HUES6 (cell line): ENCODE measurements at regions not wholly inside any gene's neighbourhood (a gene's known extent, or its start where the extent isn't known, plus 50 kb on each side); places are given as distances from the start of the nearest gene placed in this dataset.
"Not testable (repeated sequence)": the region's sequence is repeated elsewhere in the genome, so short reads cannot be mapped to it uniquely, and the experiment has no call there.

ENCODE experiments used
- H3K27ac ChIP-seq: 2 replicates; pipeline ENCODE4 v1.7.0; 2013; ENCODE audit warnings: low read depth, mild to moderate bottlenecking, low read length, inconsistent platforms
- H3K27me3 ChIP-seq: 2 replicates; pipeline ENCODE4 v1.6.1; 2013; ENCODE audit warnings: low read length; ENCODE audit not compliant: control insufficient read depth, insufficient read depth
- H3K36me3 ChIP-seq: 2 replicates; pipeline ENCODE4 v1.6.1; 2013; ENCODE audit warnings: low read length; ENCODE audit not compliant: control insufficient read depth, insufficient read depth
- H3K4me1 ChIP-seq: 2 replicates; pipeline ENCODE4 v1.6.1; 2013; ENCODE audit warnings: low read length; ENCODE audit not compliant: control insufficient read depth, insufficient read depth
- H3K4me3 ChIP-seq: 2 replicates; pipeline ENCODE4 v1.5.1; 2013; ENCODE audit warnings: low read depth, low read length
- H3K9ac ChIP-seq: one replicate; pipeline ENCODE4 v1.6.1; 2013; ENCODE audit warnings: mild to moderate bottlenecking, low read length
- H3K9me3 ChIP-seq: 2 replicates; pipeline ENCODE4 v1.6.1; 2013; ENCODE audit warnings: low read depth, low read length; ENCODE audit not compliant: control insufficient read depth, insufficient read depth

DNA sequence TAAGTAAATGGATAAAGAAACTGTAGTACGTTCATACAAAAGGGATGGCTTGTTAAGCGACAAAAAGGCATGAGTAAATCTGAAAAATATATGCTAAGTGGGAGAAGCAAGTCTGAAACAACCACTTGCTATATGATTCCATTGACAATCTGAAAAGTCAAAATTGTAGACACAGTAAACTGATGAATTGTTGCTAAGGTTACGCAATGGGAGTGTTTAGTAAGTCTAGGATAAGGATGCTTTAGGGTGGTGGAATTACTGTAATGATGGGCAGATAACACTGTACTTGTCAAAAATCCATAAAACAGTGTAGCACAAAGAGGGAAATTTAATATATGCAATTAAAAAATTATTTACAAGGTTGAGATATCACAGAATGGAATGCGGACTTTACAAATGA is 984.9 kb downstream of the FSCB start:
- H3K4me1 ChIP-seq, result no peaks in the 10 kb centered on the region
- no peak overlapping the region for H3K27ac ChIP-seq
- H3K36me3 ChIP-seq, result no peaks in the 10 kb centered on the region
- H3K9me3 ChIP-seq, result no peaks in the 10 kb centered on the region
- H3K27me3 ChIP-seq, result no peaks in the 10 kb centered on the region
- no peak overlapping the region for H3K9ac ChIP-seq
- H3K4me3 ChIP-seq, result no peak overlapping the region

DNA sequence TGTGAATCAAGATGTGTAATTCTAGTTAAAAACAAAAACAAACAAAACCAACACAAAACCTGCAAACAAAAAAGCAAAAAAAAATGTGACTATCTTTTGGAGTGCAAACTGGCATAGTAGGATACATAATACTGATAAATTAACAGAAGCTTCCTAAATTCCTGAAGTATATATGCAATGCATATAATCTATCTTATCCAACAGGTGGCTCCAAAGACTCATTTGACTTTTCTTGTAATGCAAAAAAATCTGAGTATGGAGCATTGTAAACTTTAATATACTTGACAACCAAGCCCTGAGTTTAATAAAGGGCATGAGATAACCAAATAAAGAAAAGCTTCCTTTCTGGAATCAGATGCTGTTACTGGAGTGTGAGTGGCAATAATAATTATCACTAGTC is 1003.6 kb downstream of the FSCB start:
- Histone ChIP-seq H3K27ac (no peak overlapping the region), H3K4me3 (no peak overlapping the region), H3K9ac (no peak overlapping the region), H3K4me1 (no peaks in the 10 kb centered on the region; the same call in 1 of the 2 replicates), H3K9me3 (no peaks in the 10 kb centered on the region), H3K36me3 (no peaks in the 10 kb centered on the region), H3K27me3 (no peaks in the 10 kb centered on the region)

DNA sequence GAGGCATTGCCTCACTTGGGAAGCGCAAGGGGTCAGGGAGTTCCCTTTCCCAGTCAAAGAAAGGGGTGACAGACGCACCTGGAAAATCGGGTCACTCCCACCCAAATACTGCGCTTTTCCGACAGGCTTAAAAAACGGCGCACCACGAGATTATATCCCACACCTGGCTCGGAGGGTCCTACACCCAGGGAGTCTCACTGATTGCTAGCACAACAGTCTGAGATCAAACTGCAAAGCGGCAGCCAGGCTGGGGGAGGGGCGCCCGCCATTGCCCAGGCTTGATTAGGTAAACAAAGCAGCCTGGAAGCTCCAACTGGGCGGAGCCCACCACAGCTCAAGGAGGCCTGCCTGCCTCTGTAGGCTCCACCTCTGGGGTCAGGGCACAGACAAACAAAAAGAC is 1014.7 kb downstream of the FSCB start:
- not testable (repeated sequence) for H3K36me3 ChIP-seq, H3K9me3 ChIP-seq, H3K4me1 ChIP-seq, H3K27me3 ChIP-seq, H3K4me3 ChIP-seq, H3K9ac ChIP-seq, H3K27ac ChIP-seq

DNA sequence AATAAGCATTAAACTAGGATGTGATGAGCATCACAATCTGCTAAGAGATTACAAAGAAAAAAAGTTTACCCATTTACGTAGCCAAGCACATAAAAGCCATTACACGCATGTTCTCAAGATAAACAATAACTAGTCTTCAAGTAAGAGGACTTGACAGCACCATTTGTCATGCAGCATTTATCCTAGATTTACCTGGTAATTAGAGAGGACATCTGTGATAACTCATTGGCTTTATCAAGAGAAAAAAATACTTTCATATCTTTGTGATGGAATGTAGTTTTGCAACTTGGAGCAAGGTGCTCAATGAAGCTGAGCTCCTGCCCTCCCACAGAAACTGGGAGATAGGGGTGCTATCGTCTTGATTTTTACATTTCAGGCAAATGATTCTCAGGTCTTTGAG is 1023.7 kb downstream of the FSCB start:
- H3K4me3 ChIP-seq, result no peak overlapping the region
- H3K27ac ChIP-seq, result no peak overlapping the region
- no peaks in the 10 kb centered on the region for H3K27me3 ChIP-seq
- no peak overlapping the region for H3K9ac ChIP-seq
- no peaks in the 10 kb centered on the region for H3K9me3 ChIP-seq
- H3K4me1 ChIP-seq, result no peaks in the 10 kb centered on the region
- no peaks in the 10 kb centered on the region for H3K36me3 ChIP-seq

DNA sequence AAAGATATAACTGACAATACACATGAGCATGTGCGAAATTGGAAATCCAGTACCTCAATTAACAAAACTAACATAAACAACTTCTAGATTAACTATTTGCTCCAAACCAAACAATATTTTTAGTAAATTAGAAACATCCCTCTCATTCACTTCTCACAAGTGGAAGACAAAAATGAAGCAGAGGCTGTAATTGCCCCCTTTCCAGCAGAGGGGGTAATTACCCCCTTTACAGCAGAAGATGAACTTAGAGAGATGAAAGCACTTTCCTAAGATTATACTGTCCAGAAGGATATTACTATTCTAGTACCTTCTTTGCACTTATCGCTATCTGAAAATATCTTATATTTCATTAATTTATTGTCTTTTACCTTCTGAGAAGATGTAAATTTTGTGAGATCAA is 1025.2 kb downstream of the FSCB start:
- no peak overlapping the region for H3K9ac ChIP-seq
- H3K27ac ChIP-seq, result no peak overlapping the region
- no peaks in the 10 kb centered on the region for H3K27me3 ChIP-seq
- no peaks in the 10 kb centered on the region for H3K36me3 ChIP-seq
- H3K9me3 ChIP-seq, result no peaks in the 10 kb centered on the region
- H3K4me3 ChIP-seq, result no peak overlapping the region
- no peaks in the 10 kb centered on the region for H3K4me1 ChIP-seq

DNA sequence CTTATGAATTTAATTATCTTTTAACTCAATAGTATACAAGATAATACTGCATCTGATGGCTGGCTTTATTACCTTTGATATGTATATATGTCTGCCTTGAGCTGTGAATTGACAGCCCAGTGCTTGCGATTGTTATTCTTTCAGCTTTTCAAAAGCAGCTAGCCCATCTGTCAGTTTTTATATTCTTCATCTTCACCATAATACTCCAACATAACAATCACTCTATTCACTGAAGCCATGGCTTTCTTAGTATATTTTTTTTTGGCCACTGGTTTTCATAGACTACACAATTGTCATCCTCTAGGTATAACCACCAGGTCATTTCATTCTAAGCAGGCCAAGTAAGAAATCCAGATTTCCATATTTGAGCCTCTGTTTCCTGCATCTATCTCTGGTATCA is 1026.1 kb downstream of the FSCB start:
- Histone ChIP-seq H3K9me3 (no peaks in the 10 kb centered on the region), H3K27me3 (no peaks in the 10 kb centered on the region), H3K27ac (no peak overlapping the region), H3K4me1 (no peaks in the 10 kb centered on the region), H3K36me3 (no peaks in the 10 kb centered on the region), H3K4me3 (no peak overlapping the region), H3K9ac (no peak overlapping the region)

DNA sequence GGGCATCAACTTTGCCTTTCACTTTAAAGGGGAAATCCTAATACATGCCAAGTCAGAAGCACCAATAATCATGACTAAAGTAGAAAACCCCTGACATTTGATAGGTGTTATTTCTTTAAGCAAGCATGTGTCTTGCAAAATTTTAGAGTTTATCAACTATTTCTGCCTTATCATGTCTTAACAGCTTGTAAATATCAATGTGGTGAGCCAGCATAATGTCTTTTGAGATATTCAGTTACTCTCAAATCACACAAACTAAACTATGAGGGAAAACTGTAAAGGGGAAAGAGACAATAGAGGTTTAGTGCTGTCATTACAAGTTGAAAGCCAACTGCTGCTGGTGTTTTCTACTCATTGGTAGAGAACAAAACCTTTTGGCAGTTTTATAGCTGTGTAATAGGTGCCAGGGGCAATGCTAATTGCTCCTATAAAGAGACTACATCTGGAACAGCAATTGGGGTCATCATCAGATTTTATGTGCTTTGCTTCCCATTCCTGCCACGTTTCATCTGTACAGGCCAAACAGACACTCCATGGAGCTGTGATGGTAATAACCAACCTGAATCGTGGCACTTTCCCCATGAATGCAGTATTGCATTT is 1027.4 kb downstream of the FSCB start:
- H3K36me3 ChIP-seq, result no peaks in the 10 kb centered on the region
- no peak overlapping the region for H3K4me3 ChIP-seq
- H3K27ac ChIP-seq, result no peak overlapping the region
- no peaks in the 10 kb centered on the region for H3K9me3 ChIP-seq
- no peaks in the 10 kb centered on the region for H3K4me1 ChIP-seq
- no peaks in the 10 kb centered on the region for H3K27me3 ChIP-seq
- no peak overlapping the region for H3K9ac ChIP-seq

DNA sequence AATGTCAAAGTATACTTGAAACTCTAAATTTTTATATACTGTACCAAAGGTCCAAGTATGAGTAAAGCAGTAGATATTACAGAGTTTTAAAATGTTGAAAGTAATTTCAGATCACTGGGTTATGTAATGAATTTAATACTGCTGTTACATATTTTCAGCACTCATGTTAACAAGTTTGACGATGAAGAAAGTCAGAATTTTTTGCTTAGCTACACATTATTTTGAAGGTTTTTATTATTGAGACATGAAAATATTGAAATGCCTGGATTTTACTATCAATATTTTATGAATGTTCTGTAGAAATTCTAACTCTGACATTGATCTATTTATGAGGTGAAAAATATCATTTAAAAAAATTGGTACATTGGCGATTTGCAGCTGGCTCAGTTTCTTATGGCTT is 1030.3 kb downstream of the FSCB start:
- Histone ChIP-seq H3K36me3 (no peaks in the 10 kb centered on the region), H3K4me3 (no peak overlapping the region), H3K9me3 (no peaks in the 10 kb centered on the region), H3K4me1 (peaks cover under 1% of the 10 kb centered on the region), H3K9ac (no peak overlapping the region), H3K27ac (no peak overlapping the region), H3K27me3 (no peaks in the 10 kb centered on the region)

DNA sequence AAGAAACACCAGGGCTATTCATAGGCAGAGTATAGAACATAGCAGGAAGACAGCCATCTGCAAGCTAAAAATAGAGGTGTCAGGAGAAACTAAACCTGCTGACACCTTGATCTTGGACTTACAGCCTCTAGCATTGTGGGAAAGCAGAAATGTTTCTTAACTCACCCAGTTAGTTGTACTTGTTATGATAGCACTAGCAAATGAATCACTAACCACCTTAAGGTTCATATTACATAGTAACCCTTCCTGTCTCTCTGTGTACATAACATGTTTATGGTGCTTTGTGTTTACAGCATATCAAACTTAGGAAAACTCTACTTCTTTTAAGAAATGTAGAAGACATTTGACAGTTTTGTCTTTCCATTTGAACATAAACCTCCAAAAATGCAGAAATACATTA is 1031.3 kb downstream of the FSCB start:
- no peaks in the 10 kb centered on the region for H3K9me3 ChIP-seq
- no peaks in the 10 kb centered on the region for H3K36me3 ChIP-seq
- no peak overlapping the region for H3K27ac ChIP-seq
- peaks cover 7% of the 10 kb centered on the region for H3K4me1 ChIP-seq
- H3K9ac ChIP-seq, result no peak overlapping the region
- H3K27me3 ChIP-seq, result no peaks in the 10 kb centered on the region
- H3K4me3 ChIP-seq, result no peak overlapping the region

DNA sequence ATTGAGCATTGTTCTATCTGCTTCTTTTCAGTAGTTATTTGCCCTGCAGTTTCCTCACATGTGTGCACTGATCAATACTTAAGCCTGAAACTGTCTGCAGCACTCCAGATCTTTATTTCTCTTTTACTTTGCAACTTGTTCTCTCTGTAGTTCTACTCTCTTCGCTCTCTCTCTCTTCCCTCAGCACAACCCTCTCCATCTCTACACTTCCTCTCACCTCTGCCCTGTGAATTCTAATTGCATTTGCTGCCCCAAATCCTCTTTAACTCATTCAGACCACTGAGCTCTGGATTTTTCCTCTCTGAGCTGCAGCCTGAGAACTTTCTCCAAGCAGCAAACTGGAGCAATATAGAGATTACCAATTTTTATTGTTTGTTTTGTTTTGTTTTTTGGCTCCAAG is 1035.5 kb downstream of the FSCB start:
- Histone ChIP-seq H3K9ac (no peak overlapping the region), H3K27ac (no peak overlapping the region), H3K9me3 (no peaks in the 10 kb centered on the region), H3K36me3 (no peaks in the 10 kb centered on the region), H3K4me1 (peaks cover 7% of the 10 kb centered on the region), H3K4me3 (no peak overlapping the region), H3K27me3 (no peaks in the 10 kb centered on the region)

DNA sequence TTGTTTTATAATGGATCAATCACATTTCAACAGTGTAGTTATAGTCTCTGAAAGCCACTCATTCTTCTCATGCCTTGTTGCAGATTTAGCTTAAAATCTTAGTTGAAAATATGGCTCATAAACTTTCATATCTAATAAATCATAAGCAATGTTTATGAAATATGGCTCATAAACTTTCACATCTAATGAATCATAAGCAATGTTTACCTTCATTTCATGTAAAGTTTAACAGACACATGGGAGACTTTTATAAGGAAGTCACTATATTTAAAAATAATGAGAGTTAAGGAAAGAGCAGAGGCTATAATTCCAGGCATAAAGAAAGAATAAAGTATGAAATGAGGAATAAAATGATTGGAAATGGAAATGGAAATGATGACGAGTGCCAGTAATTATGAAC is 1042.1 kb downstream of the FSCB start:
- no peaks in the 10 kb centered on the region for H3K36me3 ChIP-seq
- H3K4me3 ChIP-seq, result no peak overlapping the region
- no peaks in the 10 kb centered on the region for H3K27me3 ChIP-seq
- H3K27ac ChIP-seq, result no peak overlapping the region
- no peak overlapping the region for H3K9ac ChIP-seq
- H3K4me1 ChIP-seq, result no peaks in the 10 kb centered on the region
- no peaks in the 10 kb centered on the region for H3K9me3 ChIP-seq

DNA sequence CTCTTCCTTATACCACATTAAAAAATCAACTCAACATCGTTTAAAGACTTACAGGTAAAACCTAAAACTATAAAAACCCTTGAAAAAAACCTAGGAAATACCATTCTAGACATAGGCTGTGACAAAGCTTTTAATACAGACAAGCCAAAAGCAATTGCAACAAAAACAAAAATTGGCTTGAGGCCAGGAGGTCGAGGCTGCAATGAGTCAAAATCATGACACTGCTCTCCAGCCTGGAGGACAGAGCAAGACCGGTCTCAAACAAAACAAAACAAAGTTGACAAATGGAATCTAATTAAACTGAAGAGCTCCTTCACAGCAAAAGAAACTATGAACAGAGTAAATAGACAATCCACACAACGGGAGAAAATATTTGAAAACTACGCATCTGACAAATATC is 1057.8 kb downstream of the FSCB start:
- H3K27ac ChIP-seq, result no peak overlapping the region
- H3K9me3 ChIP-seq, result no peaks in the 10 kb centered on the region
- H3K9ac ChIP-seq, result no peak overlapping the region
- H3K36me3 ChIP-seq, result no peaks in the 10 kb centered on the region
- H3K4me1 ChIP-seq, result no peaks in the 10 kb centered on the region
- H3K27me3 ChIP-seq, result no peaks in the 10 kb centered on the region
- no peak overlapping the region for H3K4me3 ChIP-seq
